G401 (cell line): ENCODE measurements at regions not wholly inside any gene's neighbourhood (a gene's known extent, or its start where the extent isn't known, plus 50 kb on each side); places are given as distances from the start of the nearest gene placed in this dataset.
"Not testable (repeated sequence)": the region's sequence is repeated elsewhere in the genome, so short reads cannot be mapped to it uniquely, and the experiment has no call there.

ENCODE experiments used
- DNase-seq: peaks from one replicate; pipeline ENCODE4 v3.0.0-alpha.2; 2015; ENCODE audit warnings: low spot score
- in situ Hi-C: cut with HindIII; loops from 2 replicates; pipeline ENCODE4 v1.10.0; 2016; ENCODE audit warnings: low sequenced_read_pairs, mixed read lengths

- no peak for DNase-seq
- in situ Hi-C loops, result no loop called here
Measured at GRCh38 chr17:70355185-70355584, 185.9 kb downstream of the KCNJ2 start.

GRCh38 chr17:70357190-70357589 is 187.9 kb downstream of the KCNJ2 start:
- in situ Hi-C loops, result no loop called here
- DNase-seq, result no peak

- DNase-seq, result no peak
- in situ Hi-C loops, result no loop called here
Measured at GRCh38 chr17:70365091-70365583, 195.8 kb downstream of the KCNJ2 start.

- in situ Hi-C loops, result no loop called here
- DNase-seq, result no peak
Measured at GRCh38 chr17:70366386-70366785, 197.1 kb downstream of the KCNJ2 start.

GRCh38 chr17:70368011-70368410 is 198.7 kb downstream of the KCNJ2 start:
- no peak for DNase-seq
- in situ Hi-C loops, result no loop called here

- no peak for DNase-seq
- in situ Hi-C loops, result no loop called here
Measured at GRCh38 chr17:70369391-70369790, 200.1 kb downstream of the KCNJ2 start.

- DNase-seq, result no peak
- in situ Hi-C loops, result no loop called here
Measured at GRCh38 chr17:70370816-70371215, 201.5 kb downstream of the KCNJ2 start.

- DNase-seq, result no peak
- in situ Hi-C loops, result no loop called here
Measured at GRCh38 chr17:70373369-70373768, 204.0 kb downstream of the KCNJ2 start.

- no peak for DNase-seq
- in situ Hi-C loops, result no loop called here
Measured at GRCh38 chr17:70374496-70374895, 205.2 kb downstream of the KCNJ2 start.

GRCh38 chr17:70375406-70375805 is 206.1 kb downstream of the KCNJ2 start:
- in situ Hi-C loops, result no loop called here
- DNase-seq, result no peak

- in situ Hi-C loops, result no loop called here
- no peak for DNase-seq
Measured at GRCh38 chr17:70375813-70376770, 206.8 kb downstream of the KCNJ2 start.

GRCh38 chr17:70377654-70378053 is 208.3 kb downstream of the KCNJ2 start:
- in situ Hi-C loops, result no loop called here
- DNase-seq, result no peak

- in situ Hi-C loops, result no loop called here
- DNase-seq, result no peak
Measured at GRCh38 chr17:70378076-70378475, 208.7 kb downstream of the KCNJ2 start.

- in situ Hi-C loops, result no loop called here
- no peak for DNase-seq
Measured at GRCh38 chr17:70379945-70380344, 210.6 kb downstream of the KCNJ2 start.

- DNase-seq, in situ Hi-C loops: not testable (repeated sequence)
Measured at GRCh38 chr17:70381916-70382315, 212.6 kb downstream of the KCNJ2 start.

- in situ Hi-C loops, result no loop called here
Measured at GRCh38 chr17:70388326-70388725, 219.0 kb downstream of the KCNJ2 start.

GRCh38 chr17:70389232-70389757 is 220.0 kb downstream of the KCNJ2 start:
- in situ Hi-C loops, DNase-seq: not testable (repeated sequence)

More at GRCh38 chr17:70388326-70388725, 219.0 kb downstream of the KCNJ2 start:
- no peak for DNase-seq

- no peak for DNase-seq
- in situ Hi-C loops, result no loop called here
Measured at GRCh38 chr17:70390049-70390448, 220.7 kb downstream of the KCNJ2 start.

GRCh38 chr17:70394473-70395232 is 225.3 kb downstream of the KCNJ2 start:
- in situ Hi-C loops, result no loop called here
- DNase-seq, result no peak
